Heart left ventricle (tissue), 16 donors: ENCODE measurements at regions not wholly inside any gene's neighbourhood (a gene's known extent, or its start where the extent isn't known, plus 50 kb on each side); places are given as distances from the start of the nearest gene placed in this dataset.

Source experiments
- ATAC-seq, 4 donors: fragments of 200-7000 bp; cut with Tn5 transposase; one replicate each; pipeline ENCODE4 v1.9.1; 2020 to 2022; ENCODE audit warnings: moderate library complexity in 4 of 4, mild to moderate bottlenecking in 3 of 4, moderate number of reproducible peaks in 1 of 4
- DNase-seq, 5 donors: peaks; one replicate each; pipeline ENCODE4 v3.0.0-alpha.2; 2020
- H3K27ac ChIP-seq, 12 donors: fragments of 200-600 bp; sonication (generic) in 4 of 12; one replicate each; pipeline versions ENCODE4 v1.5.0 to v1.8.0; 2016 to 2022; ENCODE audit warnings: mild to moderate bottlenecking in 2 of 12
- H3K27me3 ChIP-seq, 9 donors: fragments of 200-600 bp; sonication (generic) in 2 of 9; one replicate each; pipeline versions ENCODE4 v1.5.1 to v1.8.0; 2016 to 2022; ENCODE audit warnings: mild to moderate bottlenecking in 3 of 9
- H3K36me3 ChIP-seq, 9 donors: fragments of 200-600 bp; sonication (generic) in 2 of 9; one replicate each; pipeline versions ENCODE4 v1.5.0 to v1.8.0; 2018 to 2022; ENCODE audit warnings: mild to moderate bottlenecking in 2 of 9
- H3K4me1 ChIP-seq, 12 donors: fragments of 200-600 bp; sonication (generic) in 4 of 12; one replicate each; pipeline versions ENCODE4 v1.5.0 to v1.8.0; 2016 to 2022; ENCODE audit warnings: mild to moderate bottlenecking in 3 of 12
- H3K4me3 ChIP-seq, 12 donors: fragments of 200-600 bp; sonication (generic) in 4 of 12; one replicate each; pipeline versions ENCODE4 v1.5.0 to v1.8.0; 2017 to 2022; ENCODE audit warnings: mild to moderate bottlenecking in 9 of 12, moderate library complexity in 4 of 12
- H3K9me3 ChIP-seq, 12 donors: fragments of 200-600 bp; sonication (generic) in 4 of 12; one replicate each; pipeline versions ENCODE4 v1.5.0 to v1.8.0; 2016 to 2022; ENCODE audit warnings: mild to moderate bottlenecking in 1 of 12
- POLR2A ChIP-seq, 2 donors: fragments of 450-650 bp; IDR thresholded peaks; one replicate each; pipeline ENCODE4 v1.6.1; 2017; ENCODE audit warnings: antibody characterized with exemption in 2 of 2, mild to moderate bottlenecking in 2 of 2, moderate library complexity in 2 of 2
- WGBS, 4 donors: extraction: QIAGEN DNeasy Blood & Tissue Kit in 2 of 4; methylation state at CpG; one replicate each; pipeline versions ENCODE4 v1.1.5 to v1.1.7; 2013 to 2018; 5-methylcytosine and 5-hydroxymethylcytosine counted together
- intact Hi-C, 10 donors: fragments of 100-400 bp; cut with DNase I; formaldehyde crosslinking; loops; one replicate each; pipeline versions ENCODE4 v1.11.1 to v1.14.2; 2022
- TF ChIP-seq, protein P1 (sequence below), 12 donors: fragments of 200-600 bp; sonication (generic) in 4 of 12; IDR thresholded peaks; one replicate each; pipeline versions ENCODE4 v1.5.0 to v1.8.0; 2018 to 2022; ENCODE audit warnings: antibody characterized with exemption in 12 of 12, mild to moderate bottlenecking in 5 of 12
- donor health status: ischemic (EF 13 %, LVEDD 7.1; RV severe dilation, severe dysfunction).
- donor health status: healthy with polysubstance abuse.
- donor health status: DM: no; HTN: yes; CAD: no.
- donor health status: DM: no; HTN: no; CAD: no.
- donor health status: ischemic (EF 25% LVEDD 6.9; RV normal size, moderate dysfunction).
- donor health status: ischemic (EF 25% LVEDD 5.7; RV mildly dilated, moderate dysfunction).
- donor health status: healthy.
- donor health status: DM: yes; HTN: yes; CAD: no.
- donor health status: ischemic (EF 35%, LVEDD 5.7; RV mildly dilated, moderate dysfunction).
- donor health status: nonischemic (EF 11% LVEDD 7.7; RV severe dilation, severe dysfunction).
- donor health status: DM: yes; HTN: yes; CAD: no.
- donor health status: PGD.
- donor health status: ischemic (EF 29% LVEDD 5.4; RV normal size, mild dysfunction).
- donor health status: nonischemic (EF 23%, LVEDD 6.1; RV moderate dilation, normal function).

- 34 to 49% (median 39%) methylated on average over 3 of the region's 3 CpGs for WGBS, 4 donors
- Histone ChIP-seq H3K4me3 (no peak overlapping the region), H3K36me3 (no peaks in the 10 kb centered on the region), H3K27me3 (no peaks in the 10 kb centered on the region), H3K27ac (no peak overlapping the region), H3K4me1 (peaks cover 0 to 6% (median 0%) of the 10 kb centered on the region in 12 donors), H3K9me3 (no peaks in the 10 kb centered on the region)
- intact Hi-C loops: no loop called here
- DNase-seq: no peak
- TF ChIP-seq, protein P1, sequence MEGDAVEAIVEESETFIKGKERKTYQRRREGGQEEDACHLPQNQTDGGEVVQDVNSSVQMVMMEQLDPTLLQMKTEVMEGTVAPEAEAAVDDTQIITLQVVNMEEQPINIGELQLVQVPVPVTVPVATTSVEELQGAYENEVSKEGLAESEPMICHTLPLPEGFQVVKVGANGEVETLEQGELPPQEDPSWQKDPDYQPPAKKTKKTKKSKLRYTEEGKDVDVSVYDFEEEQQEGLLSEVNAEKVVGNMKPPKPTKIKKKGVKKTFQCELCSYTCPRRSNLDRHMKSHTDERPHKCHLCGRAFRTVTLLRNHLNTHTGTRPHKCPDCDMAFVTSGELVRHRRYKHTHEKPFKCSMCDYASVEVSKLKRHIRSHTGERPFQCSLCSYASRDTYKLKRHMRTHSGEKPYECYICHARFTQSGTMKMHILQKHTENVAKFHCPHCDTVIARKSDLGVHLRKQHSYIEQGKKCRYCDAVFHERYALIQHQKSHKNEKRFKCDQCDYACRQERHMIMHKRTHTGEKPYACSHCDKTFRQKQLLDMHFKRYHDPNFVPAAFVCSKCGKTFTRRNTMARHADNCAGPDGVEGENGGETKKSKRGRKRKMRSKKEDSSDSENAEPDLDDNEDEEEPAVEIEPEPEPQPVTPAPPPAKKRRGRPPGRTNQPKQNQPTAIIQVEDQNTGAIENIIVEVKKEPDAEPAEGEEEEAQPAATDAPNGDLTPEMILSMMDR (IDR thresholded peaks at IDR 0.05): no peak
- TF ChIP-seq POLR2A (IDR thresholded peaks at IDR 0.05): no peak
- ATAC-seq: peak; percentile 32 to 72 (median 51)
Measured at GRCh38 chr9:16352791-16353401, 517.6 kb downstream of the BNC2 start.

DNA sequence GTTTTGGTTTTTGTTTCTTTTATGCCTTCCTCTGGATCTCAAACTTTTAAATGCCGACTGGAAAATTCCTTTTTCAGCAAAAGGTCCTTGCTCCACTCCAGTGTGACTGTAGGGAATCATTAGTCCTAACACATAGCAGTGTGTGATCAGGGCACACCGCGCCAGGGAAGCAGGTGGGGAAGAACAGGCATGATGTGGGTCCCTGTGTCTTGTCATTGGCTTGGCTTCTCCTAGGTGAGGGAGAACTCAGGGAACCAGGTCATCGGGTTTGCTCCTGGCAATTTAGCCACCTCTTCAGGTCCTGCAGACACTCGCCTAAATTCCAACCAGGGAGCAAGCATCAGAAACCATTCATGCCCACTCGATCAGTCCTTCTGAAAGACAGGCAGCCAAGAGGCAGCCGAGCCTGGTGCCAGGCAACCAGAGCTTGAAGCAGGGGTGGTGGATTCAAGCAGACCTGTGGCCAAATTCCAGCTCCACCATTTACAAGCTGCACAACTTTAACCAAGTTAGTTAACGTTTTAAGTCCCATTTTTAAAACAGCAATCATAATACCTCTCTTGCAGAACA is 514.2 kb downstream of the BNC2 start:
- 77 to 86% (median 80%) methylated on average over 7 to 8 of the region's 8 CpGs for WGBS, 4 donors
- H3K9me3 ChIP-seq: peaks cover 0 to 6% (median 0%) of the 10 kb centered on the region in 12 donors
- H3K4me3 ChIP-seq: no peak overlapping the region

DNA sequence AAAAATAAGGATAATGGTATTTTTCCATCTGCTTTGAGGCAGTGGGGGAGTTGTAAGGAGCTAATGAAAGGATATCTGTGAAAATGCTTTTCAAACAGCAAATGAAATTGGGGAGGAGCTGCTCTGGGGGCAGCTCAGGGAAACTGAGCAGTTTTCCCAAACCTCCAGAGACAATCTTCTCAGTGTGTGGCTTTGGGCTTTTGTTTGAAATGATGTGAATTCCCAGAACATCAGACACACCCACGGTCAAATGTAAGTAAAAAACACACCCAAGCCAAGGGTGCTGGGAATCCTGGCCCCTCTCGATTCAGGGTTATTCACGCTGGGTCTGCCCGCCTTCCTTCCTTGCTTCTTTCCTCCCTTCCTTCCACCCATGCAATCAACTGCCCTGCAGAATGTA is 512.6 kb downstream of the BNC2 start:
- Histone ChIP-seq H3K27ac (no peak overlapping the region), H3K27me3 (no peaks in the 10 kb centered on the region), H3K36me3 (no peaks in the 10 kb centered on the region), H3K9me3 (peaks cover 0 to 6% (median 0%) of the 10 kb centered on the region in 12 donors), H3K4me1 (peaks cover 0 to 11% (median 0%) of the 10 kb centered on the region in 12 donors), H3K4me3 (no peak overlapping the region)
- DNase-seq (no peak), ATAC-seq (no peak)
- 59 to 71% (median 69%) methylated on average over 4 of the region's 4 CpGs for WGBS, 4 donors
- TF ChIP-seq, protein P1 (IDR thresholded peaks at IDR 0.05): no peak
- TF ChIP-seq POLR2A (IDR thresholded peaks at IDR 0.05): no peak
- intact Hi-C loops: no loop called here

More for the DNA sequence above, 514.2 kb downstream of the BNC2 start:
- Histone ChIP-seq H3K27me3 (no peaks in the 10 kb centered on the region), H3K36me3 (no peaks in the 10 kb centered on the region), H3K27ac (no peak overlapping the region), H3K4me1 (peaks cover 0 to 8% (median 0%) of the 10 kb centered on the region in 12 donors)
- DNase-seq: no peak
- no peak for ATAC-seq
- intact Hi-C loops: no loop called here
- TF ChIP-seq, protein P1 (IDR thresholded peaks at IDR 0.05): no peak
- TF ChIP-seq POLR2A (IDR thresholded peaks at IDR 0.05): no peak

- H3K9me3 ChIP-seq: peaks cover 0 to 6% (median 0%) of the 10 kb centered on the region in 12 donors
- H3K36me3 ChIP-seq: no peaks in the 10 kb centered on the region
- no peak overlapping the region for H3K4me3 ChIP-seq
- ATAC-seq (no peak), DNase-seq (no peak)
- peaks cover 0 to 16% (median 0%) of the 10 kb centered on the region in 12 donors for H3K4me1 ChIP-seq
- intact Hi-C loops: no loop called here
- no peaks in the 10 kb centered on the region for H3K27me3 ChIP-seq
- no peak for TF ChIP-seq POLR2A (IDR thresholded peaks at IDR 0.05)
- TF ChIP-seq, protein P1 (IDR thresholded peaks at IDR 0.05): no peak
- no peak overlapping the region for H3K27ac ChIP-seq
- 70 to 85% (median 83%) methylated on average over 2 of the region's 2 CpGs for WGBS, 4 donors
Measured at GRCh38 chr9:16358751-16359150, 511.7 kb downstream of the BNC2 start.
